ENCODE measurements at regions not wholly inside any gene's neighbourhood (a gene's known extent, or its start where the extent isn't known, plus 50 kb on each side); places are given as distances from the start of the nearest gene placed in this dataset.

DNA sequence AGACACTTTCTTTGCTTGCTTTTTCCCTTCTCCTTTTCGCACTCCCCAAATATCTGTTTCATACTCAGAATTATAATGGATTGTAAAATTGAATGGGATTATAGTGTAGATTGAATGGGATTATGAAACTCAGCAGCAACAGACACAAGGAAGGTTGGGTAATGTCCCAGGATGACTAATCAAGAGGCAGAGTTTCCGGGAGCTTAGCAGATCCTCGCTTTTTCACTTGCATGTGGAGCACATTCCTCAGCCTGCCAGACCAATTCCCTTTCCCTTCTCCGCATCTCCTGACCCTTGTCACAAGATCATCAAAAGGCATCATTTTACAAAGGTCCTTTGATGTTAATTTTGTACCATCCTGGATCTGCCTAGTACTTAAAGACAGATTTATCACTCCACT, 55.1 kb upstream of the SLC1A1 start:
- no peak for TF ChIP-seq CTCF (IDR thresholded peaks at IDR 0.05)
- no peak for TF ChIP-seq POLR2A (IDR thresholded peaks at IDR 0.05)

Measured in esophagus squamous epithelium (tissue), 4 donors.